ENCODE measurements at regions not wholly inside any gene's neighbourhood (a gene's known extent, or its start where the extent isn't known, plus 50 kb on each side); places are given as distances from the start of the nearest gene placed in this dataset.
A peak's percentile ranks its signal among the peaks of the same experiment; 100 is the strongest.

DNA sequence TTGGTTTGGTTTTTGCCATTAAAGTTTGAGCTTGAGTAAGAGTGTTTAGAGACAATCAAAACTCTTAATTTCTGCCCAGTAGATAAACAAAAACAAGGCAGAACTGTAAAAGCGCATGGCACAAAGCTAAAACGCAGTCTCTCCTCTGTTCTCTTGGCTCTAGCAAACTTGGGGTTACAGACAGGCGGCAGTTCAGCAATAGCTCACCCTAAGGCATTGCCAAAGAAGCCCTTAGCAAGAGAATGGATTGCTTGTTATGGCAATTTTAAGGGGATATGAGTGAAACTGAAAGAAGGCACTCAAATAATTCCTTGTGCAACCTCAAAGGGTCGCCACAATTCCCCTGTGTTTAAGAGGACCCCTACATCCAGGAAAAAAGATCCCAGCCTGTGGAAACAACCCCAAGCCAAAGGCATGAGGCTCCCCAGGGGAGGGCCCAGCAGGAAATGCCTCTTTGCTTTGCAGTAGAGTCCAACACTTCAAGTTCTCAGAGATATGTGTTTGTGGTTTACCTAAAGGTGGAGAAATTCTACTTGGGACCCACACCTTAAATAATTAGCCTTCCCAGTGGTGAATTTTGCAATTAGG is 317.0 kb upstream of the MPDZ start:
- H3K36me3 ChIP-seq (ENCODE audit: insufficient read depth) = no peaks in the 10 kb centered on the region
- H4K20me1 ChIP-seq (replicated peaks; ENCODE audit: insufficient read depth) = no peaks in the 10 kb centered on the region
- TF ChIP-seq, protein P1, sequence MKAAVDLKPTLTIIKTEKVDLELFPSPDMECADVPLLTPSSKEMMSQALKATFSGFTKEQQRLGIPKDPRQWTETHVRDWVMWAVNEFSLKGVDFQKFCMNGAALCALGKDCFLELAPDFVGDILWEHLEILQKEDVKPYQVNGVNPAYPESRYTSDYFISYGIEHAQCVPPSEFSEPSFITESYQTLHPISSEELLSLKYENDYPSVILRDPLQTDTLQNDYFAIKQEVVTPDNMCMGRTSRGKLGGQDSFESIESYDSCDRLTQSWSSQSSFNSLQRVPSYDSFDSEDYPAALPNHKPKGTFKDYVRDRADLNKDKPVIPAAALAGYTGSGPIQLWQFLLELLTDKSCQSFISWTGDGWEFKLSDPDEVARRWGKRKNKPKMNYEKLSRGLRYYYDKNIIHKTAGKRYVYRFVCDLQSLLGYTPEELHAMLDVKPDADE (IDR thresholded peaks at IDR 0.05) = no peak
- TF ChIP-seq, protein P2, sequence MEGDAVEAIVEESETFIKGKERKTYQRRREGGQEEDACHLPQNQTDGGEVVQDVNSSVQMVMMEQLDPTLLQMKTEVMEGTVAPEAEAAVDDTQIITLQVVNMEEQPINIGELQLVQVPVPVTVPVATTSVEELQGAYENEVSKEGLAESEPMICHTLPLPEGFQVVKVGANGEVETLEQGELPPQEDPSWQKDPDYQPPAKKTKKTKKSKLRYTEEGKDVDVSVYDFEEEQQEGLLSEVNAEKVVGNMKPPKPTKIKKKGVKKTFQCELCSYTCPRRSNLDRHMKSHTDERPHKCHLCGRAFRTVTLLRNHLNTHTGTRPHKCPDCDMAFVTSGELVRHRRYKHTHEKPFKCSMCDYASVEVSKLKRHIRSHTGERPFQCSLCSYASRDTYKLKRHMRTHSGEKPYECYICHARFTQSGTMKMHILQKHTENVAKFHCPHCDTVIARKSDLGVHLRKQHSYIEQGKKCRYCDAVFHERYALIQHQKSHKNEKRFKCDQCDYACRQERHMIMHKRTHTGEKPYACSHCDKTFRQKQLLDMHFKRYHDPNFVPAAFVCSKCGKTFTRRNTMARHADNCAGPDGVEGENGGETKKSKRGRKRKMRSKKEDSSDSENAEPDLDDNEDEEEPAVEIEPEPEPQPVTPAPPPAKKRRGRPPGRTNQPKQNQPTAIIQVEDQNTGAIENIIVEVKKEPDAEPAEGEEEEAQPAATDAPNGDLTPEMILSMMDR (conservative IDR thresholded peaks at IDR 0.05; ENCODE audit: low read depth in 2 of 2) = peak; percentile 17 to 22; a peak in 3 of 4 replicates
- TF ChIP-seq JUNB (IDR thresholded peaks at IDR 0.05; ENCODE audit: unreplicated experiment) = no peak
- TF ChIP-seq, protein P3, sequence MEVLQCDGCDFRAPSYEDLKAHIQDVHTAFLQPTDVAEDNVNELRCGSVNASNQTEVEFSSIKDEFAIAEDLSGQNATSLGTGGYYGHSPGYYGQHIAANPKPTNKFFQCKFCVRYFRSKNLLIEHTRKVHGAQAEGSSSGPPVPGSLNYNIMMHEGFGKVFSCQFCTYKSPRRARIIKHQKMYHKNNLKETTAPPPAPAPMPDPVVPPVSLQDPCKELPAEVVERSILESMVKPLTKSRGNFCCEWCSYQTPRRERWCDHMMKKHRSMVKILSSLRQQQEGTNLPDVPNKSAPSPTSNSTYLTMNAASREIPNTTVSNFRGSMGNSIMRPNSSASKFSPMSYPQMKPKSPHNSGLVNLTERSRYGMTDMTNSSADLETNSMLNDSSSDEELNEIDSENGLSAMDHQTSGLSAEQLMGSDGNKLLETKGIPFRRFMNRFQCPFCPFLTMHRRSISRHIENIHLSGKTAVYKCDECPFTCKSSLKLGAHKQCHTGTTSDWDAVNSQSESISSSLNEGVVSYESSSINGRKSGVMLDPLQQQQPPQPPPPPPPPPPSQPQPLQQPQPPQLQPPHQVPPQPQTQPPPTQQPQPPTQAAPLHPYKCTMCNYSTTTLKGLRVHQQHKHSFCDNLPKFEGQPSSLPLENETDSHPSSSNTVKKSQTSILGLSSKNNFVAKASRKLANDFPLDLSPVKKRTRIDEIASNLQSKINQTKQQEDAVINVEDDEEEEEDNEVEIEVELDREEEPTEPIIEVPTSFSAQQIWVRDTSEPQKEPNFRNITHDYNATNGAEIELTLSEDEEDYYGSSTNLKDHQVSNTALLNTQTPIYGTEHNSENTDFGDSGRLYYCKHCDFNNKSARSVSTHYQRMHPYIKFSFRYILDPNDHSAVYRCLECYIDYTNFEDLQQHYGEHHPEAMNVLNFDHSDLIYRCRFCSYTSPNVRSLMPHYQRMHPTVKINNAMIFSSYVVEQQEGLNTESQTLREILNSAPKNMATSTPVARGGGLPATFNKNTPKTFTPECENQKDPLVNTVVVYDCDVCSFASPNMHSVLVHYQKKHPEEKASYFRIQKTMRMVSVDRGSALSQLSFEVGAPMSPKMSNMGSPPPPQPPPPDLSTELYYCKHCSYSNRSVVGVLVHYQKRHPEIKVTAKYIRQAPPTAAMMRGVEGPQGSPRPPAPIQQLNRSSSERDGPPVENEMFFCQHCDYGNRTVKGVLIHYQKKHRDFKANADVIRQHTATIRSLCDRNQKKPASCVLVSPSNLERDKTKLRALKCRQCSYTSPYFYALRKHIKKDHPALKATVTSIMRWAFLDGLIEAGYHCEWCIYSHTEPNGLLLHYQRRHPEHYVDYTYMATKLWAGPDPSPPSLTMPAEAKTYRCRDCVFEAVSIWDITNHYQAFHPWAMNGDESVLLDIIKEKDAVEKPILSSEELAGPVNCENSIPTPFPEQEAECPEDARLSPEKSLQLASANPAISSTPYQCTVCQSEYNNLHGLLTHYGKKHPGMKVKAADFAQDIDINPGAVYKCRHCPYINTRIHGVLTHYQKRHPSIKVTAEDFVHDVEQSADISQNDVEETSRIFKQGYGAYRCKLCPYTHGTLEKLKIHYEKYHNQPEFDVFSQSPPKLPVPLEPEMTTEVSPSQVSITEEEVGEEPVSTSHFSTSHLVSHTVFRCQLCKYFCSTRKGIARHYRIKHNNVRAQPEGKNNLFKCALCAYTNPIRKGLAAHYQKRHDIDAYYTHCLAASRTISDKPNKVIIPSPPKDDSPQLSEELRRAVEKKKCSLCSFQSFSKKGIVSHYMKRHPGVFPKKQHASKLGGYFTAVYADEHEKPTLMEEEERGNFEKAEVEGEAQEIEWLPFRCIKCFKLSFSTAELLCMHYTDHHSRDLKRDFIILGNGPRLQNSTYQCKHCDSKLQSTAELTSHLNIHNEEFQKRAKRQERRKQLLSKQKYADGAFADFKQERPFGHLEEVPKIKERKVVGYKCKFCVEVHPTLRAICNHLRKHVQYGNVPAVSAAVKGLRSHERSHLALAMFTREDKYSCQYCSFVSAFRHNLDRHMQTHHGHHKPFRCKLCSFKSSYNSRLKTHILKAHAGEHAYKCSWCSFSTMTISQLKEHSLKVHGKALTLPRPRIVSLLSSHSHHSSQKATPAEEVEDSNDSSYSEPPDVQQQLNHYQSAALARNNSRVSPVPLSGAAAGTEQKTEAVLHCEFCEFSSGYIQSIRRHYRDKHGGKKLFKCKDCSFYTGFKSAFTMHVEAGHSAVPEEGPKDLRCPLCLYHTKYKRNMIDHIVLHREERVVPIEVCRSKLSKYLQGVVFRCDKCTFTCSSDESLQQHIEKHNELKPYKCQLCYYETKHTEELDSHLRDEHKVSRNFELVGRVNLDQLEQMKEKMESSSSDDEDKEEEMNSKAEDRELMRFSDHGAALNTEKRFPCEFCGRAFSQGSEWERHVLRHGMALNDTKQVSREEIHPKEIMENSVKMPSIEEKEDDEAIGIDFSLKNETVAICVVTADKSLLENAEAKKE (CRISPR knock-in tag; IDR thresholded peaks at IDR 0.05) = peak; percentile 90
- H3K79me2 ChIP-seq (replicated peaks; ENCODE audit: insufficient read depth) = no peaks in the 10 kb centered on the region
- no peaks in the 10 kb centered on the region for H3K27me3 ChIP-seq (ENCODE audit: insufficient read depth)
- Mint-ChIP-seq H3K4me3 (no peak overlapping the region), H3K27ac (peak overlapping the region; percentile 88), H3K9me3 (no peaks in the 10 kb centered on the region; the same call in 2 of the 3 replicates), H3K36me3 (ENCODE audit: low read depth) (no peaks in the 10 kb centered on the region), H3K27me3 (ENCODE audit: insufficient read depth, low read depth, poor library complexity) (no peaks in the 10 kb centered on the region), H3K4me1 (peaks cover 25% of the 10 kb centered on the region)
- no peak overlapping the region for H3K4me3 ChIP-seq
- peak; percentile 92 for ATAC-seq
- H3K4me1 ChIP-seq (ENCODE audit: insufficient read depth) = peaks cover 23% of the 10 kb centered on the region
- H3F3A ChIP-seq (replicated peaks; ENCODE audit: low read depth) = no peaks in the 10 kb centered on the region
- H3K4me2 ChIP-seq = peak overlapping the region; percentile 25
- peak overlapping the region; percentile 79 for H3K27ac ChIP-seq (ENCODE audit: low read depth)
- peak overlapping the region; percentile 10; the same call in 1 of the 2 replicates for H2AFZ ChIP-seq
- no peaks in the 10 kb centered on the region for H3K9me2 ChIP-seq (ENCODE audit: insufficient read depth)
- DNase-seq (ENCODE audit: low spot score) = peak; percentile 59

Measured in GM23338 (cell line).